HG03196 (cell line): ENCODE measurements at regions not wholly inside any gene's neighbourhood (a gene's known extent, or its start where the extent isn't known, plus 50 kb on each side); places are given as distances from the start of the nearest gene placed in this dataset.

Experiments used
- ATAC-seq: cut with Tn5 transposase; IDR thresholded peaks from one replicate; pipeline ENCODE4 v1.9.1; 2021; ENCODE audit not compliant: unreplicated experiment

GRCh38 chr3:107428051-107428858 is 51.0 kb downstream of the CCDC54 start:
- ATAC-seq: no peak

GRCh38 chr3:107429320-107430181 is 52.3 kb downstream of the CCDC54 start:
- peak; percentile 60 for ATAC-seq

- no peak for ATAC-seq
These were observed 53.2 kb downstream of the CCDC54 start for GRCh38 chr3:107430214-107430995.

- peak; percentile 21 for ATAC-seq
These were observed 53.7 kb downstream of the CCDC54 start for GRCh38 chr3:107430996-107431245.

GRCh38 chr3:107431246-107432012 is 54.2 kb downstream of the CCDC54 start:
- ATAC-seq: peak; percentile 62

- no peak for ATAC-seq
These were observed 54.8 kb downstream of the CCDC54 start for GRCh38 chr3:107432013-107432515.

- ATAC-seq: no peak
These were observed 55.4 kb downstream of the CCDC54 start for GRCh38 chr3:107432646-107433045.

- ATAC-seq: no peak
These were observed 58.8 kb downstream of the CCDC54 start for GRCh38 chr3:107436029-107436428.

- no peak for ATAC-seq
These were observed 61.4 kb downstream of the CCDC54 start for GRCh38 chr3:107438671-107439070.

GRCh38 chr3:107441617-107442016 is 64.4 kb downstream of the CCDC54 start:
- no peak for ATAC-seq

- ATAC-seq: no peak
These were observed 66.2 kb downstream of the CCDC54 start for GRCh38 chr3:107443461-107443860.

- ATAC-seq: no peak
These were observed 69.5 kb downstream of the CCDC54 start for GRCh38 chr3:107446706-107447105.

GRCh38 chr3:107450254-107450893 is 72.4 kb upstream of the BBX start:
- no peak for ATAC-seq

- no peak for ATAC-seq
These were observed 70.3 kb upstream of the BBX start for GRCh38 chr3:107452436-107452835.

- no peak for ATAC-seq
These were observed 69.3 kb upstream of the BBX start for GRCh38 chr3:107453504-107453903.

GRCh38 chr3:107455621-107456020 is 67.1 kb upstream of the BBX start:
- ATAC-seq: no peak

- no peak for ATAC-seq
These were observed 66.3 kb upstream of the BBX start for GRCh38 chr3:107456501-107456900.

GRCh38 chr3:107458871-107459270 is 63.9 kb upstream of the BBX start:
- no peak for ATAC-seq

GRCh38 chr3:107461721-107462120 is 61.0 kb upstream of the BBX start:
- ATAC-seq: no peak

- no peak for ATAC-seq
These were observed 58.7 kb upstream of the BBX start for GRCh38 chr3:107464037-107464436.
